Mesendoderm (in vitro differentiated cells): ENCODE measurements at regions not wholly inside any gene's neighbourhood (a gene's known extent, or its start where the extent isn't known, plus 50 kb on each side); places are given as distances from the start of the nearest gene placed in this dataset.
A peak's percentile ranks its signal among the peaks of the same experiment; 100 is the strongest.

Experiments
- DNase-seq: peaks from one replicate; pipeline ENCODE4 v3.0.0; 2013
- H2AK5ac ChIP-seq: 2 replicates; pipeline ENCODE4 v1.6.1; 2013; ENCODE audit warnings: low read length, inconsistent platforms
- H2BK120ac ChIP-seq: 2 replicates; pipeline ENCODE4 v1.6.1; 2013; ENCODE audit warnings: low read depth, mild to moderate bottlenecking, low read length, moderate library complexity, mixed read lengths
- H2BK15ac ChIP-seq: replicated peaks from 2 replicates; pipeline ENCODE4 v1.6.1; 2013; ENCODE audit warnings: low read depth, mild to moderate bottlenecking, moderate library complexity
- H2BK5ac ChIP-seq: 2 replicates; pipeline ENCODE4 v1.6.1; 2013; ENCODE audit warnings: low read length, inconsistent platforms
- H3K18ac ChIP-seq: 2 replicates; pipeline ENCODE4 v1.6.1; 2013; ENCODE audit warnings: mild to moderate bottlenecking, low read length, mixed read lengths
- H3K23ac ChIP-seq: one replicate; pipeline ENCODE4 v1.6.1; 2013; ENCODE audit warnings: low read length
- H3K27ac ChIP-seq: 2 replicates; pipeline ENCODE4 v1.5.1; 2013; ENCODE audit warnings: low read depth, mild to moderate bottlenecking, inconsistent platforms, low read length, moderate library complexity
- H3K27me3 ChIP-seq: 2 replicates; pipeline ENCODE4 v1.6.1; 2013; ENCODE audit warnings: low read length, control low read depth, mild to moderate bottlenecking, inconsistent platforms; ENCODE audit not compliant: insufficient read depth, poor library complexity
- H3K36me3 ChIP-seq: 2 replicates; pipeline ENCODE4 v1.6.1; 2013; ENCODE audit warnings: low read length, inconsistent platforms; ENCODE audit not compliant: control insufficient read depth, insufficient read depth
- H3K4ac ChIP-seq: one replicate; pipeline ENCODE4 v1.6.1; 2013; ENCODE audit warnings: low read depth, mild to moderate bottlenecking, low read length, moderate library complexity
- H3K4me1 ChIP-seq: 2 replicates; pipeline ENCODE4 v1.6.1; 2013; ENCODE audit warnings: low read depth, low read length, inconsistent platforms; ENCODE audit not compliant: control insufficient read depth
- H3K4me2 ChIP-seq: 2 replicates; pipeline ENCODE4 v1.6.1; 2013; ENCODE audit warnings: low read length
- H3K4me3 ChIP-seq: 2 replicates; pipeline ENCODE4 v1.5.1; 2013; ENCODE audit warnings: mild to moderate bottlenecking, low read length
- H3K56ac ChIP-seq: one replicate; pipeline ENCODE4 v1.6.1; 2013; ENCODE audit warnings: low read length
- H3K79me1 ChIP-seq: 2 replicates; pipeline ENCODE4 v1.6.1; 2013; ENCODE audit warnings: low read length, inconsistent platforms
- H3K79me2 ChIP-seq: 2 replicates; pipeline ENCODE4 v1.6.1; 2013; ENCODE audit warnings: mild to moderate bottlenecking, low read length; ENCODE audit not compliant: control insufficient read depth, insufficient read depth
- H3K9ac ChIP-seq: 2 replicates; pipeline ENCODE4 v1.6.1; 2013; ENCODE audit warnings: low read length, inconsistent platforms
- H4K5ac ChIP-seq: one replicate; pipeline ENCODE4 v1.6.1; 2013; ENCODE audit warnings: low read length
- H4K8ac ChIP-seq: one replicate; pipeline ENCODE4 v1.6.1; 2013; ENCODE audit warnings: low read depth, mild to moderate bottlenecking, control low read depth, low read length, moderate library complexity
- WGBS: extraction: QIAGEN DNeasy Blood & Tissue Kit; methylation state at CpG from one replicate; pipeline ENCODE4 v1.1.7; 2013; ENCODE audit warnings: low lambda C conversion rate, missing lambda C conversion rate; ENCODE audit not compliant: insufficient coverage; ENCODE audit errors: extremely low coverage; 5-methylcytosine and 5-hydroxymethylcytosine counted together

DNA sequence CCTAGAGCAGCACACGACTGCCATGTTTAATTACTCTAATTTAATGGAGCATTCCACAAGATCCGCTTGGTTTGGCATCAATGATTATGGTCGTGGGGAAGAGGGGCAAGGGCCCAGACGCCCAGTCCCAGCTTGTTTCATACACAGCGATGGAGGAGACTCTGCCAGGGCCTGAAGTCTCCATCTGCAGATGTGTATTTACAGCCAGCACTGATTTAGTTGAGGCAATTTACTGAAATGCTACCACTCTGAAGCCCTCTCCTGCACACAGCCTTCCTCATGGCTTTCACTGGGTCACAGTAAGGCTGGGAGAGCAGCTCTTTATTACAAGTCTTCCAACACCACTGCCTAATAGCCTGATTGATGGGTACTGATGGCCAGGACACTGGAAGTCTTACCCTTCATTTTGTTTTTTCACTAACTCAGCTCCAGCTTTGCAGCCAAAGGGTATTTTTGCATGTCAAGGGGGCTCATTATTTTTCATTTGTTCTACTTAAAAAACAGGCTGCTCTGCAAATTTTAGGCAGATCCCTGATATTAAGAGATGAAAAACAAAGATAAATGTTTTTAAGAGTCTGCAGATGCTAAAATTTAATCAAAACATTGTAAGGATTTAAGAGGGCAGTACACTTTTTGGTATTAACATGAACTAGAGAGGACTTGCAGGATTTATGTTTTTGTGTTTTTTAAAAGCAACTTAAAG, 236.3 kb downstream of the SIPA1L2 start:
- H3K4ac ChIP-seq: no peak overlapping the region
- no peak overlapping the region for H2AK5ac ChIP-seq
- no peak for DNase-seq
- no peaks in the 10 kb centered on the region for H3K79me1 ChIP-seq
- no peak overlapping the region for H3K4me3 ChIP-seq
- no peak overlapping the region for H3K9ac ChIP-seq
- H3K27ac ChIP-seq: no peak overlapping the region
- WGBS: no CpG with 5 or more reads among the region's 5 CpGs
- H3K4me1 ChIP-seq: no peaks in the 10 kb centered on the region
- H2BK15ac ChIP-seq: no peak overlapping the region
- no peak overlapping the region for H2BK5ac ChIP-seq
- no peak overlapping the region for H3K18ac ChIP-seq
- no peaks in the 10 kb centered on the region for H3K27me3 ChIP-seq
- no peak overlapping the region for H2BK120ac ChIP-seq
- no peak overlapping the region for H3K56ac ChIP-seq
- no peak overlapping the region for H3K23ac ChIP-seq
- peaks cover 2% of the 10 kb centered on the region for H3K36me3 ChIP-seq
- no peak overlapping the region for H4K8ac ChIP-seq
- no peaks in the 10 kb centered on the region for H3K79me2 ChIP-seq
- H3K4me2 ChIP-seq: no peak overlapping the region
- no peak overlapping the region for H4K5ac ChIP-seq

DNA sequence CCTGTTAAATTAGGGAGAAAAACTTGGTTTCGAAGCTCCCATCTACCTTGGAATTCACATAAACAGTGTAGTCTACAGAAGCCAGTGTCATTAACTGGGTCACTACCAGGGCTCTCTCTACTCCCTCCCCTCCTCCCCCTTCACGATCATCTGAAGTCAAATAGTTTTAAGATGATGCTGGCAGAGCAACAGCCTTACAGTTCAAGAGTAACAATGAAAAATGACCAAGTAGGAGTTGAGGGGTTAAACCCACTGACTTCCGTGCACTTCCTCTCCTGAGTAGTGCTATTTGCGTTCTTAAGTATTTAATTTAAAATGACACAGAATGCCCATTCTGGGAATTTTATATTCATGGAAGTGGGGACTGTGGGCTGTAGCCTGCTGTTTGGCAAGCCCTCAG, 236.9 kb downstream of the SIPA1L2 start:
- H3K79me2 ChIP-seq: no peaks in the 10 kb centered on the region
- DNase-seq: peak; percentile 43
- no peak overlapping the region for H2AK5ac ChIP-seq
- H2BK15ac ChIP-seq: no peak overlapping the region
- no peak overlapping the region for H3K18ac ChIP-seq
- H4K8ac ChIP-seq: no peak overlapping the region
- H4K5ac ChIP-seq: no peak overlapping the region
- no peak overlapping the region for H3K4ac ChIP-seq
- no peaks in the 10 kb centered on the region for H3K79me1 ChIP-seq
- peaks cover 2% of the 10 kb centered on the region for H3K36me3 ChIP-seq
- no CpG with 5 or more reads among the region's 4 CpGs for WGBS
- H3K56ac ChIP-seq: no peak overlapping the region
- H3K4me3 ChIP-seq: no peak overlapping the region
- H2BK5ac ChIP-seq: no peak overlapping the region
- H3K27me3 ChIP-seq: no peaks in the 10 kb centered on the region
- H3K4me2 ChIP-seq: no peak overlapping the region
- no peak overlapping the region for H3K27ac ChIP-seq
- no peak overlapping the region for H3K23ac ChIP-seq
- no peak overlapping the region for H3K9ac ChIP-seq
- H2BK120ac ChIP-seq: no peak overlapping the region
- no peaks in the 10 kb centered on the region for H3K4me1 ChIP-seq

DNA sequence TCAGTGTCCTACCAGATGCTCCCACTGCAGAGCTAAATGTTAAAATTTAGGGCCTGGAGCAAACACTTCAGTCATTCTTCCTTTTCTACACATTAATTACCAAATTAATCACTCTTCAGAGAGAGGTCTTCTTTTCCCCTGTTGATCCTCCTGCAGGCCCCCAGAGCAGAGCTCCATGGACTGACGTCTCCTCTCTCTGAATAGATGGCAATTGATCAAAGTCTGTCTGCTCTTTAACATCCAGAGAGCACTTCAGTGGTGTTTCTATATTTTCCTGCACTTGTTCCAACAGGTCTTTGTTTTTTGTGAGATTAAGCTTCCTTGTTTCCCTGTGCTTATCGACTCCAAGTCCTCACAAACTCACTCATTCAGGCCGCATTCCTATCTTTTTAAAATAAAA, 239.3 kb downstream of the SIPA1L2 start:
- H3K4me1 ChIP-seq: no peaks in the 10 kb centered on the region
- H3K36me3 ChIP-seq: no peaks in the 10 kb centered on the region
- no peak overlapping the region for H4K5ac ChIP-seq
- no peak overlapping the region for H2AK5ac ChIP-seq
- no peak overlapping the region for H3K27ac ChIP-seq
- H3K79me1 ChIP-seq: no peaks in the 10 kb centered on the region
- no peak overlapping the region for H4K8ac ChIP-seq
- H3K4me2 ChIP-seq: no peak overlapping the region
- no peak overlapping the region for H3K18ac ChIP-seq
- no peaks in the 10 kb centered on the region for H3K27me3 ChIP-seq
- no peak overlapping the region for H2BK15ac ChIP-seq
- no peak overlapping the region for H3K4me3 ChIP-seq
- H3K23ac ChIP-seq: no peak overlapping the region
- H2BK120ac ChIP-seq: no peak overlapping the region
- H3K9ac ChIP-seq: no peak overlapping the region
- H3K56ac ChIP-seq: no peak overlapping the region
- H3K4ac ChIP-seq: no peak overlapping the region
- WGBS: no CpG with 5 or more reads among the region's 3 CpGs
- H3K79me2 ChIP-seq: no peaks in the 10 kb centered on the region
- no peak overlapping the region for H2BK5ac ChIP-seq
- no peak for DNase-seq

DNA sequence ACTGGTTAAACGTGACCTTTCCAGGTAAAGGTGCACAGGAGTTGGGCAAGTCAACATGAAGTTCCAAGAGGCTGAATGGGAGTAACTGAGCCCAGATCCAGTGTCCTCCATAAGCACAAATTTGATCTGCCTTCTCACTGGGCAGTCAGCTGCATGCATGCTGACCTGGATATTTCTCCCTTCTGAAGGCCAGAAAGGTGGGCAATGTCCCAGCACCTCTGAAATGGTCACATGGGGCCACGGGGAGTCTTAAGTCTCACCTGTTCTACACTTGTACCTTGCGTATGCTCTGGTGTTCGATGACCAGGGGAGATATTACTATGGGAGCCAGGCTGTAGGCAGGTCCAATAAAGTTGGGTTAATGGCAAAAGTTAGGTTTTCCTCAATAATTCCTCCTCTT, 240.2 kb downstream of the SIPA1L2 start:
- H3K4me1 ChIP-seq: no peaks in the 10 kb centered on the region
- WGBS: no CpG with 5 or more reads among the region's 4 CpGs
- H3K27me3 ChIP-seq: no peaks in the 10 kb centered on the region
- H2BK120ac ChIP-seq: no peak overlapping the region
- H3K56ac ChIP-seq: no peak overlapping the region
- H3K27ac ChIP-seq: no peak overlapping the region
- H3K36me3 ChIP-seq: no peaks in the 10 kb centered on the region
- H3K4me2 ChIP-seq: no peak overlapping the region
- no peak overlapping the region for H3K23ac ChIP-seq
- no peak overlapping the region for H3K9ac ChIP-seq
- no peak overlapping the region for H3K4me3 ChIP-seq
- no peak for DNase-seq
- no peak overlapping the region for H2BK5ac ChIP-seq
- H2AK5ac ChIP-seq: no peak overlapping the region
- H4K5ac ChIP-seq: no peak overlapping the region
- H3K18ac ChIP-seq: no peak overlapping the region
- no peak overlapping the region for H3K4ac ChIP-seq
- H4K8ac ChIP-seq: no peak overlapping the region
- no peaks in the 10 kb centered on the region for H3K79me2 ChIP-seq
- H2BK15ac ChIP-seq: no peak overlapping the region
- H3K79me1 ChIP-seq: no peaks in the 10 kb centered on the region

DNA sequence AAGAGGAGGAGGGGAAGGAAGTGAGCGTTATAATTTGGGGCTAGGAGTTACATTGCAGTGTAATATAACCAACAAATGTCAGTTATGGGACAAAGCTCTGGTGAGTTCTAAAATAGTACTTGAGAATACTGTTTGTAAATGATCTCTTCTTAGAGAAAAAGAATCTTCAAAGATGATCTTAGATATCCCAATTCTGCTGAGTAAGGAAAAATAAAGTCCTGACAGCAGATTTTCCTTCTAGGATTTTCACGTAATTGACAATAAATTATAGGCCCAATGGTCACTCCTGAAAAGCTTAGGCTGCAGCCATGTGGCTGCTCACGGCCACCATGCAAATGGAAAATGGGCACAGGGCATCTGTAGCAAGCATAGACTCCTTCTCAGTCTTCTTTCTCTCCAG, 241.6 kb downstream of the SIPA1L2 start:
- no peak overlapping the region for H2BK15ac ChIP-seq
- no peak for DNase-seq

More for the DNA sequence above, 241.6 kb downstream of the SIPA1L2 start:
- H3K27ac ChIP-seq: no peak overlapping the region
- H3K4me2 ChIP-seq: no peak overlapping the region
- no peak overlapping the region for H2AK5ac ChIP-seq
- no peaks in the 10 kb centered on the region for H3K79me1 ChIP-seq
- H3K79me2 ChIP-seq: no peaks in the 10 kb centered on the region
- H3K56ac ChIP-seq: no peak overlapping the region
- H3K9ac ChIP-seq: no peak overlapping the region
- no peak overlapping the region for H2BK120ac ChIP-seq
- no peak overlapping the region for H2BK5ac ChIP-seq
- H3K23ac ChIP-seq: no peak overlapping the region
- H4K5ac ChIP-seq: no peak overlapping the region
- no peaks in the 10 kb centered on the region for H3K27me3 ChIP-seq
- no peak overlapping the region for H3K4me3 ChIP-seq
- WGBS: no CpG with 5 or more reads among the region's 3 CpGs
- no peak overlapping the region for H4K8ac ChIP-seq
- H3K4ac ChIP-seq: no peak overlapping the region
- no peak overlapping the region for H3K18ac ChIP-seq
- peaks cover 3% of the 10 kb centered on the region for H3K4me1 ChIP-seq
- no peaks in the 10 kb centered on the region for H3K36me3 ChIP-seq
